ENCODE measurements at regions not wholly inside any gene's neighbourhood (a gene's known extent, or its start where the extent isn't known, plus 50 kb on each side); places are given as distances from the start of the nearest gene placed in this dataset.

DNA sequence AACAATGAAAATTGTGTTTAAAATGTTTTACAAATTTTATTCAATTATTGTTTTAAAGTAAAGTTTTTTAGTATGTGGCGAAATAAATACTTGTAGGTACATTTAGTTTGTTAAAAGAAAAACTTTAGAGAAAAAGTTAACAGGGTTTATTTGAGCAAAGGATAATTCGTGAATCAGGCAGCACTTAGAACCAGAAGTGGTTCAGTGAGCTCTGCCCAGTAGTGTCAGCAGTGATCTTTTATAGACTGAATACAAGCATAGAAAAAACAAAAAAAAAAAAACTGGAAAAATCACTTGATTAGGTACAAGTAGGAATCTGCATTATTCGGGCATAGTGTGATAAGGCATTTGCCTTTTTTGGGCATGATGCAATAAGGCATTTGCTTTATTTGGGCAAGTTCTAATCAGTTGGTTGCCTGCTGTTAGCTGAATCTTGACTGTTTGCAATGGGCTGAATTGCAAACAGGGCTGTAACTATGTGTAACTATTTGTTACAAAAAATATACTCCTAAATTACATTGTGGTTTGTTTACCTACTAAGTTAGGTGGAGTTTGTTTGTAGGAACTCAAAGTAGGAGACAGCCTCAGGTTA lies 122.9 kb upstream of the MMS22L start:
- TF ChIP-seq, protein P1, sequence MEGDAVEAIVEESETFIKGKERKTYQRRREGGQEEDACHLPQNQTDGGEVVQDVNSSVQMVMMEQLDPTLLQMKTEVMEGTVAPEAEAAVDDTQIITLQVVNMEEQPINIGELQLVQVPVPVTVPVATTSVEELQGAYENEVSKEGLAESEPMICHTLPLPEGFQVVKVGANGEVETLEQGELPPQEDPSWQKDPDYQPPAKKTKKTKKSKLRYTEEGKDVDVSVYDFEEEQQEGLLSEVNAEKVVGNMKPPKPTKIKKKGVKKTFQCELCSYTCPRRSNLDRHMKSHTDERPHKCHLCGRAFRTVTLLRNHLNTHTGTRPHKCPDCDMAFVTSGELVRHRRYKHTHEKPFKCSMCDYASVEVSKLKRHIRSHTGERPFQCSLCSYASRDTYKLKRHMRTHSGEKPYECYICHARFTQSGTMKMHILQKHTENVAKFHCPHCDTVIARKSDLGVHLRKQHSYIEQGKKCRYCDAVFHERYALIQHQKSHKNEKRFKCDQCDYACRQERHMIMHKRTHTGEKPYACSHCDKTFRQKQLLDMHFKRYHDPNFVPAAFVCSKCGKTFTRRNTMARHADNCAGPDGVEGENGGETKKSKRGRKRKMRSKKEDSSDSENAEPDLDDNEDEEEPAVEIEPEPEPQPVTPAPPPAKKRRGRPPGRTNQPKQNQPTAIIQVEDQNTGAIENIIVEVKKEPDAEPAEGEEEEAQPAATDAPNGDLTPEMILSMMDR (IDR thresholded peaks at IDR 0.05), result no peak

- TF ChIP-seq, protein P1 (IDR thresholded peaks at IDR 0.05), result no peak
These were observed 123.6 kb upstream of the MMS22L start for GRCh38 chr6:97406633-97407032.

DNA sequence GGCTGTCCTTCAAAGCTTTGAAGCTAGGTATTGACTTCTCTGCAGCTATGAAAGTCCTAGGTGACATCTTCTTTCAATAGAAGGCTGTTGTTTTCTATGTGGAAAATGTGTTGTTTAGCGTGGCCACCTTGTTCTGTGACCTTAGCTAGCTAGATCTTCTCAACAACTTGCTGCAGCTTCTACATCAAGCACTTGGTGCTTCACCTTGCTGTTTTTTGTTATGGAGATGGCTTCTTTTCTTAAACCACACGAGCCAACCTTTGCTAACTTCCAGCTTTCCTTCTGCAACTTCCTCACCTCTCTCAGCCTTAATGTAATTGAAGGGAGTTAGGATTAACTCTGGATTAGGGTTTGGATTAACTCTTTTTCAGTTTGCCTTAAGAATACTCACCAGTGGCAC lies 128.6 kb upstream of the MMS22L start:
- TF ChIP-seq, protein P1 (IDR thresholded peaks at IDR 0.05), result no peak

DNA sequence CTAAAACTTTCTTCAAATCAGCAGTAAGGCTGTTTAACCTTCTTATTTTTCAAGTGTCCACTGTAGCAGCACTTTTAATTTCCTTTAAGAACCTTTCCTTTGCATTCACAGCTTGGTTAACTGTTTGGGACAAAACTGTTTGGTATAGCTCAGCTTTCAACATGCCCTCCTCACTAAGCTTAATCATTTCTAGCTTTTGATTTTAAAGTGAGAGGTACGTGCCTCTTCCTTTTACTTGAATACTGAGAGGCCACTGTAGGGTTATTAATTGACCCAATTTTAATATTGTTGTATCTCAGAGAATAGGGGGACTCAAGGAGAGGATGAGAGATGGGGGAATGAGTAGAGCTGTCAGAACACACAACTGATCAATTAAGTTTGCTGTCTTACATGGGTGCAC lies 129.5 kb upstream of the MMS22L start:
- TF ChIP-seq, protein P1 (IDR thresholded peaks at IDR 0.05), result no peak

DNA sequence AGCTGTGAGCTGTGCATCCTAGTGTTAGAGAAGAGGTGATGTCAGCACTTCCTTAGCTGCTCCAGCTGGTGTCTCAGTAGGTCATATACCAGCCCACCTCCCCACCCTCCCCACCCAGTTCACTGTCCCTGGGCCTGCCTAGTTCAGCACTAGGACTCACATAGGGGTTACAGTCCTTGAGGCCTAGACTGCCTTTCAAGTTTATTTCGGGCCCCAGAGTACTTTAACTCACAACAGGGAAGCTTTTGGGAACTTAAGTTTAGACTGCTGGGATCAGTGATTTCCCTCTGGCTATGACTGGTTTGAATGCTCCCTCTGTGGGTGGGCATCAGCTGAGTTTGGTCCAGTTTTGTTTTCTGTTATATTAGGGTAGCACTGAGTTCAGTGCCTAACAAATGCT lies 139.2 kb upstream of the MMS22L start:
- TF ChIP-seq, protein P1 (IDR thresholded peaks at IDR 0.05), result no peak

DNA sequence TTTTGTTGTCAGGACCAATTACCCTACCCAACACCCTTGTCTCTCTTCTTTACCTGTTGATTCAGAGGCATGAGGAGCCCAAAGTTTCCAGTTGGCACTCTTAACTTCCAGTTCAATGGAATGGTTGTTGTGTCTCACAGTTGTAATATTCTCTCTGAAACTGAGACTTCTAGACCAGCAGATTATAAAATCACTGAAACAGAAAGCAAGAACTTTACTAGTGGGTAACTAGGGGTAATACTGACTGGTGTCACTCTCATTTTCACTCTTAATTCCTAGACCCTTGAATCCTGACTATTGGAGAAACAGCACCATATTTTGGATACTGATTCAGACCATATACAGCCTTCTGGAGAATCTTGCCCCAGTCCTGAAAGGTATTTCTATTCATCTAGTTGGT lies 140.2 kb upstream of the MMS22L start:
- TF ChIP-seq, protein P1 (IDR thresholded peaks at IDR 0.05), result no peak

GRCh38 chr6:97427648-97428047 lies 144.6 kb upstream of the MMS22L start:
- TF ChIP-seq, protein P1 (IDR thresholded peaks at IDR 0.05), result no peak

GRCh38 chr6:97437087-97437486 lies 154.1 kb upstream of the MMS22L start:
- TF ChIP-seq, protein P1 (IDR thresholded peaks at IDR 0.05), result peak; percentile 91
